ENCODE measurements at regions not wholly inside any gene's neighbourhood (a gene's known extent, or its start where the extent isn't known, plus 50 kb on each side); places are given as distances from the start of the nearest gene placed in this dataset.

DNA sequence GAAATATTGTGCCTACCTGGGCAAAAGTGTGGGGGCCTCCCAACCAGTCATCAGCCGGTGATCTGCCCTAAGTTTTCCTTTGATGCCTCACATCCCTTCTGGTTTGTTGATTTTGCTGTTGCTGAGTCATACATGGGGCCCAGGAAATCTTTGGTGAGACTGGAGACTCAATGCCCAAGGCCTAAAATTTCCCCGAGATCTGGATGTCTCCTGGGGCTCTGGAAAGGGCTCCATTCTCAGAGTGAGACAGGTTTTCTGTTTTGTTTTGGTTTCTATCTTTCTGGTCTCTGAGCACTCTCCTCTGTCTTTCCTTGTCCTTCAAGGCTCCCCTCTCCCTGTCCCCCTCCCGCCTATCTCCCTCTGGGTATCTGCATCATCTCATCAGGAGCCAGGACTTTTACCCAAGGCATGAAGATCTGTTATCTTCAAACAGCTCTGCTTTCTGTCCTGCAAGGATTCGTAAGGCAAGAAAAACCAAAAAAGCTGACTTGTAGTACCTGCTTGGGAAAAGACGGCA is 152.8 kb upstream of the MAX start:
- TF ChIP-seq EZH2 (IDR thresholded peaks at IDR 0.05; ENCODE audit: insufficient read depth, poor library complexity, severe bottlenecking) (no peak), EZH2phosphoT487 (IDR thresholded peaks at IDR 0.05; ENCODE audit: insufficient read depth, low read depth) (no peak)
